Keratinocyte (primary cell): ENCODE measurements at regions not wholly inside any gene's neighbourhood (a gene's known extent, or its start where the extent isn't known, plus 50 kb on each side); places are given as distances from the start of the nearest gene placed in this dataset.

ENCODE experiments used
- DNase-seq: peaks from one replicate; pipeline ENCODE4 v3.0.0-alpha.2; 2011; ENCODE audit warnings: low read depth, missing footprints, low spot score
- FAIRE-seq: peaks from 2 replicates; lab custom pipeline; 2011; peaks lifted over from hg19 to GRCh38; lab: Jason Lieb, UNC
- H2AFZ ChIP-seq: 2 replicates; pipeline ENCODE4 v1.6.0; 2012; ENCODE audit warnings: low read length, control low read depth, inconsistent platforms; ENCODE audit not compliant: control insufficient read depth
- H3K27ac ChIP-seq: 2 replicates; pipeline ENCODE4 v1.5.1; 2011; ENCODE audit warnings: low read length; ENCODE audit not compliant: control insufficient read depth, insufficient read depth
- H3K27me3 ChIP-seq: 3 replicates; pipeline ENCODE4 v1.6.0; 2011; ENCODE audit warnings: low read length; ENCODE audit not compliant: control insufficient read depth, insufficient read depth; ENCODE audit errors: extremely low read depth
- H3K36me3 ChIP-seq, 2 experiments: 2 replicates in 1 of 2; 3 replicates in 1 of 2; pipeline ENCODE4 v1.5.1; 2011; ENCODE audit warnings: low read length in 2 of 2, mild to moderate bottlenecking in 1 of 2; ENCODE audit not compliant: control insufficient read depth in 2 of 2, insufficient read depth in 2 of 2; ENCODE audit errors: extremely low read depth in 1 of 2
- H3K4me1 ChIP-seq: 3 replicates; pipeline ENCODE4 v1.5.1; 2011; ENCODE audit warnings: low read length; ENCODE audit not compliant: control insufficient read depth, insufficient read depth; ENCODE audit errors: extremely low read depth
- H3K4me2 ChIP-seq: 3 replicates; pipeline ENCODE4 v1.6.0; 2011; ENCODE audit warnings: low read depth, low read length; ENCODE audit not compliant: control insufficient read depth, insufficient read depth; ENCODE audit errors: extremely low read depth
- H3K4me3 ChIP-seq, 3 experiments: fragments of 200-600 bp in 1 of 3; sonication (generic) in 1 of 3; 2 replicates in 2 of 3; 3 replicates in 1 of 3; pipeline ENCODE4 v1.5.1; 2011 to 2016; ENCODE audit warnings: low read length in 3 of 3, mild to moderate bottlenecking in 3 of 3, control low read depth in 2 of 3, inconsistent platforms in 1 of 3, low read depth in 1 of 3, mixed read lengths in 1 of 3, mixed run types in 1 of 3, moderate library complexity in 1 of 3; ENCODE audit not compliant: control insufficient read depth in 2 of 3, insufficient read depth in 2 of 3; ENCODE audit errors: extremely low read depth in 1 of 3
- H3K79me2 ChIP-seq: 2 replicates; pipeline ENCODE4 v1.6.0; 2012; ENCODE audit warnings: low read length; ENCODE audit not compliant: control insufficient read depth, insufficient read depth
- H3K9ac ChIP-seq: 3 replicates; pipeline ENCODE4 v1.6.0; 2011; ENCODE audit warnings: low read length; ENCODE audit not compliant: control insufficient read depth, insufficient read depth; ENCODE audit errors: extremely low read depth
- H3K9me1 ChIP-seq: 3 replicates; pipeline ENCODE4 v1.6.0; 2011; ENCODE audit warnings: low read length; ENCODE audit not compliant: control insufficient read depth, insufficient read depth; ENCODE audit errors: extremely low read depth
- H3K9me3 ChIP-seq: 2 replicates; pipeline ENCODE4 v1.5.1; 2012; ENCODE audit warnings: low read depth, low read length; ENCODE audit not compliant: control insufficient read depth
- H4K20me1 ChIP-seq: 3 replicates; pipeline ENCODE4 v1.6.0; 2011; ENCODE audit warnings: low read length; ENCODE audit not compliant: control insufficient read depth, insufficient read depth; ENCODE audit errors: extremely low read depth
- EZH2 ChIP-seq: IDR thresholded peaks from one replicate; pipeline ENCODE4 v1.6.1; 2012; ENCODE audit warnings: inconsistent platforms, mild to moderate bottlenecking, low read length, moderate library complexity
- dilution Hi-C: fragments of 300-500 bp; cut with MboI; formaldehyde crosslinking; loops from one replicate; pipeline ENCODE4 v1.7.0; 2020; ENCODE audit warnings: low sequenced_read_pairs; ENCODE audit not compliant: extremely low pct_ligation_motif_present
- TF ChIP-seq, protein P1 (sequence below), 3 experiments: IDR thresholded peaks in 1 of 3; conservative IDR thresholded peaks in 1 of 3; optimal IDR thresholded peaks in 1 of 3; 2 replicates in 2 of 3; 3 replicates in 1 of 3; pipeline versions ENCODE3 to v1.5.1; 2011; ENCODE audit warnings: low read length in 3 of 3, mild to moderate bottlenecking in 3 of 3, moderate library complexity in 2 of 3, control low read depth in 1 of 3, inconsistent platforms in 1 of 3; ENCODE audit not compliant: insufficient read depth in 2 of 3; ENCODE audit errors: extremely low read depth in 1 of 3

- H3K27ac ChIP-seq = no peak overlapping the region
- H3K27me3 ChIP-seq = no peaks in the 10 kb centered on the region
- no peaks in the 10 kb centered on the region for H3K9me1 ChIP-seq
- dilution Hi-C loops = no loop called here
- H3K79me2 ChIP-seq = no peaks in the 10 kb centered on the region
- H4K20me1 ChIP-seq = no peaks in the 10 kb centered on the region
- no peaks in the 10 kb centered on the region for H3K4me1 ChIP-seq
- H3K4me2 ChIP-seq = no peak overlapping the region
- H3K4me3 ChIP-seq = no peak overlapping the region
- FAIRE-seq = no peak
- no peaks in the 10 kb centered on the region for H3K36me3 ChIP-seq
- no peaks in the 10 kb centered on the region for H3K9me3 ChIP-seq
- no peak for TF ChIP-seq EZH2
- TF ChIP-seq, protein P1, sequence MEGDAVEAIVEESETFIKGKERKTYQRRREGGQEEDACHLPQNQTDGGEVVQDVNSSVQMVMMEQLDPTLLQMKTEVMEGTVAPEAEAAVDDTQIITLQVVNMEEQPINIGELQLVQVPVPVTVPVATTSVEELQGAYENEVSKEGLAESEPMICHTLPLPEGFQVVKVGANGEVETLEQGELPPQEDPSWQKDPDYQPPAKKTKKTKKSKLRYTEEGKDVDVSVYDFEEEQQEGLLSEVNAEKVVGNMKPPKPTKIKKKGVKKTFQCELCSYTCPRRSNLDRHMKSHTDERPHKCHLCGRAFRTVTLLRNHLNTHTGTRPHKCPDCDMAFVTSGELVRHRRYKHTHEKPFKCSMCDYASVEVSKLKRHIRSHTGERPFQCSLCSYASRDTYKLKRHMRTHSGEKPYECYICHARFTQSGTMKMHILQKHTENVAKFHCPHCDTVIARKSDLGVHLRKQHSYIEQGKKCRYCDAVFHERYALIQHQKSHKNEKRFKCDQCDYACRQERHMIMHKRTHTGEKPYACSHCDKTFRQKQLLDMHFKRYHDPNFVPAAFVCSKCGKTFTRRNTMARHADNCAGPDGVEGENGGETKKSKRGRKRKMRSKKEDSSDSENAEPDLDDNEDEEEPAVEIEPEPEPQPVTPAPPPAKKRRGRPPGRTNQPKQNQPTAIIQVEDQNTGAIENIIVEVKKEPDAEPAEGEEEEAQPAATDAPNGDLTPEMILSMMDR (optimal IDR thresholded peaks at IDR 0.05 in 1 of 3, IDR thresholded peaks at IDR 0.05 in 1 of 3, conservative IDR thresholded peaks at IDR 0.05 in 1 of 3; ENCODE audit: extremely low read depth in 1 of 3, insufficient read depth in 2 of 3, low read length in 3 of 3) = no peak
- H2AFZ ChIP-seq = no peak overlapping the region
- no peak overlapping the region for H3K9ac ChIP-seq
- DNase-seq = no peak
Observed at GRCh38 chr17:33484559-33484958, 191.5 kb upstream of the ASIC2 start.

DNA sequence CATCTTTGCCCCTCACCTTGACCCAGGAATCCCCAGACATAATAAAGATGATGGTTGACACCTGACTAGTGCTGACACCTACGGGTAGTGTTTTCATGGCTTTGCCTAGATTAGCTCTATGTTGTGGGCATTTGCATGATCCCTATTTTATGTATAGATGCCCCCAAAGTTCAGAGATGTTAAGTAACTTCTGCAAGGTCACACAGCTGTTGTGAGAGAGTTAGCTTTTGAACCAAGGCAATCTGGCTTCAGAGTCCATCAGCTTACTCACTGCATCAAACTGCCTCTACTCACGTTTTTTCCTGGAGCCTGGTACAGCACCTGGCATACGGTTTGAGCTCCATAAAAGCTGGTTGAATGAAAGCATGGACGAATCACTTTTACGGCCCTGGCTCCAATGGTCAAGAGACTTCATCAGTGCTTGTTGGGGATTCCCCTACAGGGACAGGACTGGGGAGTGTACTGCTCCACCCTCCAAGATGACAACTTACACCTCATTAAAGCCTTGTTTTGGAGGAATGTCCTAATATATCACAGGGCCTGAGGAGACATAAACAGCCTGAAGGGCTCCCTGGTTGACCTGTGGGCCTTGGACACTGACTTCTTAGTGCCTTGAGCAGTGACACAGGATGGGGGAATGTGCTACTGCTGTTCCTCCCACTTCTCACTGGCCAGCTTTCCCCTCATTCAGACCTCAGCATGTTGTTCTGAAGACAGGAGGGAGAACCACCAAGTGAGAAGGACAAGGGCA is 193.2 kb upstream of the ASIC2 start:
- DNase-seq (no peak), FAIRE-seq (no peak)
- Histone ChIP-seq H3K9me1 (no peaks in the 10 kb centered on the region), H3K4me1 (no peaks in the 10 kb centered on the region), H2AFZ (no peak overlapping the region), H3K79me2 (no peaks in the 10 kb centered on the region), H3K27me3 (no peaks in the 10 kb centered on the region), H3K4me2 (no peak overlapping the region), H3K4me3 (no peak overlapping the region), H3K9me3 (no peaks in the 10 kb centered on the region), H3K9ac (no peak overlapping the region), H3K27ac (no peak overlapping the region), H4K20me1 (no peaks in the 10 kb centered on the region), H3K36me3 (no peaks in the 10 kb centered on the region)
- dilution Hi-C loops = no loop called here
- TF ChIP-seq, protein P1 (optimal IDR thresholded peaks at IDR 0.05 in 1 of 3, IDR thresholded peaks at IDR 0.05 in 1 of 3, conservative IDR thresholded peaks at IDR 0.05 in 1 of 3; ENCODE audit: extremely low read depth in 1 of 3, insufficient read depth in 2 of 3, low read length in 3 of 3) = no peak
- TF ChIP-seq EZH2 = no peak
